Spleen (tissue), 11 donors: ENCODE measurements at regions not wholly inside any gene's neighbourhood (a gene's known extent, or its start where the extent isn't known, plus 50 kb on each side); places are given as distances from the start of the nearest gene placed in this dataset.

Source experiments
- DNase-seq: peaks from one replicate; pipeline ENCODE4 v3.0.0-alpha.2; 2020
- H3K27ac ChIP-seq, 8 donors: fragments of 200-600 bp; sonication (generic) in 7 of 8; 1 replicate in 4 of 8; 2 replicates in 4 of 8; pipeline versions ENCODE4 v1.5.0 to v1.8.0; 2016 to 2021; ENCODE audit warnings: inconsistent platforms in 4 of 8, mild to moderate bottlenecking in 4 of 8, moderate library complexity in 1 of 8
- H3K27me3 ChIP-seq, 7 donors: fragments of 200-600 bp; sonication (generic) in 6 of 7; replicated peaks in 1 of 7; 1 replicate in 4 of 7; 2 replicates in 3 of 7; pipeline versions ENCODE4 v1.5.0 to v1.8.0; 2016 to 2021; ENCODE audit warnings: inconsistent platforms in 3 of 7, mild to moderate bottlenecking in 1 of 7
- H3K36me3 ChIP-seq, 6 donors: fragments of 200-600 bp; sonication (generic) in 5 of 6; 1 replicate in 4 of 6; 2 replicates in 2 of 6; pipeline versions ENCODE4 v1.5.0 to v1.8.0; 2016 to 2021; ENCODE audit warnings: inconsistent platforms in 2 of 6
- H3K4me1 ChIP-seq, 6 donors: fragments of 200-600 bp; sonication (generic) in 5 of 6; 1 replicate in 3 of 6; 2 replicates in 3 of 6; pipeline versions ENCODE4 v1.5.0 to v1.8.0; 2016 to 2021; ENCODE audit warnings: inconsistent platforms in 3 of 6
- H3K4me3 ChIP-seq, 8 donors: fragments of 200-600 bp; sonication (generic) in 7 of 8; 1 replicate in 4 of 8; 2 replicates in 4 of 8; pipeline versions ENCODE4 v1.5.0 to v1.8.0; 2016 to 2021; ENCODE audit warnings: inconsistent platforms in 4 of 8, mild to moderate bottlenecking in 4 of 8, moderate library complexity in 2 of 8
- H3K9me3 ChIP-seq, 8 donors: fragments of 200-600 bp; sonication (generic) in 7 of 8; 1 replicate in 4 of 8; 2 replicates in 4 of 8; pipeline versions ENCODE4 v1.5.0 to v1.8.0; 2016 to 2021; ENCODE audit warnings: inconsistent platforms in 4 of 8
- POLR2A ChIP-seq, 3 donors: fragments of 450-650 bp; IDR thresholded peaks; one replicate each; pipeline ENCODE4 v1.5.1; 2017; ENCODE audit warnings: antibody characterized with exemption in 3 of 3, mild to moderate bottlenecking in 1 of 3
- POLR2AphosphoS5 ChIP-seq, 3 donors: sonication (generic); formaldehyde crosslinking; IDR thresholded peaks; one replicate each; pipeline ENCODE4 v1.5.1; 2017; ENCODE audit warnings: antibody characterized with exemption in 3 of 3
- WGBS, 5 donors: extraction: QIAGEN DNeasy Blood & Tissue Kit in 3 of 5; methylation state at CpG; one replicate each; pipeline versions ENCODE4 v1.1.5 to v1.1.7; 2013 to 2018; 5-methylcytosine and 5-hydroxymethylcytosine counted together
- intact Hi-C: fragments of 100-400 bp; cut with DNase I; formaldehyde crosslinking; loops from one replicate; pipeline ENCODE4 v1.15.0; 2023; ENCODE audit warnings: low total_unique reads
- TF ChIP-seq, protein P1 (sequence below), 11 experiments: fragments of 200-600 bp in 7 of 11; fragments of 450-650 bp in 4 of 11; sonication (generic) in 4 of 11; IDR thresholded peaks in 8 of 11; conservative IDR thresholded peaks in 3 of 11; 1 replicate in 7 of 11; 2 replicates in 4 of 11; pipeline versions ENCODE4 v1.4.0 to v1.8.0; 2016 to 2021; ENCODE audit warnings: antibody characterized with exemption in 11 of 11, inconsistent platforms in 4 of 11, mild to moderate bottlenecking in 1 of 11
- donor health status: healthy with polysubstance abuse.
- donor health status: DM: no; HTN: no; CAD: no; lungs with moderate emphysema.
- donor health status: DM: no; HTN: no; CAD: no.
- donor health status: Bipolar disorder and iron deficiency.
- donor health status: healthy.
- donor health status: DM: no; HTN: no; CAD: no.
- donor health status: DM: yes; HTN: yes; CAD: no.

DNA sequence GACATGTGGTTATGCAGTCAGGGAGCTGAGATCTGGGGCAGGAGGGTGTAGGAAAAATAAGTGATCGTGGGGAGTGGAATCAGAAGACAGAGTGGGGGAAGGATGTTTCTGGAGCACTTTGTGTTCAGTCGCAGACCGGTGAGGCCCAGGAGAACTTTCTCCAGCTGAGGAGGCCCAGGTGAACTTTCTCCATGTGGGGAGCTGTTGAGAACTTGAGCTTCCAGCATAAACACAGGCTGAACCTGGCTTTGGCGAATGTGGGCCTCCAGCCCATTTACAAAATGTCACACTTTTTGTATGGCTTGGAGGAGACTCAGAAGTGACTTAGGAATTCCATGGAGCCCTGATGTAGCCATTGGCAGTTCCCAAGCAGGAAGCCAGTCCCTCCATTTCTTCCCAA, 108.5 kb downstream of the VAPA start:
- WGBS, 5 donors: 87 to 95% (median 92%) methylated on average over 4 of the region's 4 CpGs
- H3K9me3 ChIP-seq: no peaks in the 10 kb centered on the region
- intact Hi-C loops: no loop called here

DNA sequence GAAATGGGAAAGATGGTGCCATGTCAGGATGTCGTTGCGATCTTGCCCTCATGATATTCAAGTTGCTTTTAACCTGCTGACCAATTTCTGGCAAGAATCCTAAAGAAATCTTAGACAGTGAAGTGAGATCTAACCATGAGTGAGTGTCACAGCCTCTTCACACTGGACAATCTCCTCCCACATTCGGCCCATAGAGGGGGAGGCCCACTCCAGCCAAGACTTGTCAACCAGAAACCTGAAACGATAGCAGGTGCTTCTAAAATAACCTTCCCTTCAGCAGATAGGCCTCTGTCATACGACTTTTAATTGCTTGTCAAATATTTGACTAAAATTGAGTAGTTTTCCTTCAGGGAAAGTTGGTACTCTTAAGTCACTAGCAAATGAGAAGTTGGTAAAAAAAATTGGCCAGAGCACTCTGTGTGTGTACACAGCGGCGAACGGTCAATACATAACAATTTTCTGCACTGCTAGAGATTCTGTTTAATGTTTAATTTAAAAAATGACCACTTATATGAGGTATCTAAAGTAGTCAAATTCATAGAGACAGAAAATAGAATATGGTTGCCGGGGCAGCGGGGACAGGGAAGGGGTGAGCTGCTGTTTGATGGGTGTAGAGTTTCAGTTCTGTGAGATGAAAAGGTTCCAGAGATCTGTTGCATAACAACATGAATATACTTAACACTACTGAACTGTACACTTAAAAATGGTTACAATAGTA, 110.2 kb downstream of the VAPA start:
- Histone ChIP-seq H3K4me3 (no peak overlapping the region), H3K27me3 (no peaks in the 10 kb centered on the region), H3K27ac (no peak overlapping the region), H3K4me1 (peaks cover 0 to 16% (median 1%) of the 10 kb centered on the region in 6 donors), H3K36me3 (no peaks in the 10 kb centered on the region), H3K9me3 (no peaks in the 10 kb centered on the region)
- DNase-seq: no peak
- 73 to 82% (median 75%) methylated on average over 10 of the region's 10 CpGs for WGBS, 5 donors
- TF ChIP-seq POLR2AphosphoS5 (IDR thresholded peaks at IDR 0.05): no peak
- TF ChIP-seq POLR2A (IDR thresholded peaks at IDR 0.05): no peak
- TF ChIP-seq, protein P1, sequence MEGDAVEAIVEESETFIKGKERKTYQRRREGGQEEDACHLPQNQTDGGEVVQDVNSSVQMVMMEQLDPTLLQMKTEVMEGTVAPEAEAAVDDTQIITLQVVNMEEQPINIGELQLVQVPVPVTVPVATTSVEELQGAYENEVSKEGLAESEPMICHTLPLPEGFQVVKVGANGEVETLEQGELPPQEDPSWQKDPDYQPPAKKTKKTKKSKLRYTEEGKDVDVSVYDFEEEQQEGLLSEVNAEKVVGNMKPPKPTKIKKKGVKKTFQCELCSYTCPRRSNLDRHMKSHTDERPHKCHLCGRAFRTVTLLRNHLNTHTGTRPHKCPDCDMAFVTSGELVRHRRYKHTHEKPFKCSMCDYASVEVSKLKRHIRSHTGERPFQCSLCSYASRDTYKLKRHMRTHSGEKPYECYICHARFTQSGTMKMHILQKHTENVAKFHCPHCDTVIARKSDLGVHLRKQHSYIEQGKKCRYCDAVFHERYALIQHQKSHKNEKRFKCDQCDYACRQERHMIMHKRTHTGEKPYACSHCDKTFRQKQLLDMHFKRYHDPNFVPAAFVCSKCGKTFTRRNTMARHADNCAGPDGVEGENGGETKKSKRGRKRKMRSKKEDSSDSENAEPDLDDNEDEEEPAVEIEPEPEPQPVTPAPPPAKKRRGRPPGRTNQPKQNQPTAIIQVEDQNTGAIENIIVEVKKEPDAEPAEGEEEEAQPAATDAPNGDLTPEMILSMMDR (IDR thresholded peaks at IDR 0.05 in 8 of 11, conservative IDR thresholded peaks at IDR 0.05 in 3 of 11): no peak
- intact Hi-C loops: no loop called here

More for the DNA sequence above, 108.5 kb downstream of the VAPA start:
- no peak overlapping the region for H3K4me3 ChIP-seq
- no peak overlapping the region for H3K27ac ChIP-seq
- no peak for DNase-seq
- no peaks in the 10 kb centered on the region for H3K36me3 ChIP-seq
- H3K27me3 ChIP-seq: no peaks in the 10 kb centered on the region
- peaks cover 0 to 19% (median 2%) of the 10 kb centered on the region in 6 donors for H3K4me1 ChIP-seq
- TF ChIP-seq POLR2AphosphoS5 (IDR thresholded peaks at IDR 0.05): no peak
- TF ChIP-seq, protein P1 (IDR thresholded peaks at IDR 0.05 in 8 of 11, conservative IDR thresholded peaks at IDR 0.05 in 3 of 11): no peak
- TF ChIP-seq POLR2A (IDR thresholded peaks at IDR 0.05): no peak

DNA sequence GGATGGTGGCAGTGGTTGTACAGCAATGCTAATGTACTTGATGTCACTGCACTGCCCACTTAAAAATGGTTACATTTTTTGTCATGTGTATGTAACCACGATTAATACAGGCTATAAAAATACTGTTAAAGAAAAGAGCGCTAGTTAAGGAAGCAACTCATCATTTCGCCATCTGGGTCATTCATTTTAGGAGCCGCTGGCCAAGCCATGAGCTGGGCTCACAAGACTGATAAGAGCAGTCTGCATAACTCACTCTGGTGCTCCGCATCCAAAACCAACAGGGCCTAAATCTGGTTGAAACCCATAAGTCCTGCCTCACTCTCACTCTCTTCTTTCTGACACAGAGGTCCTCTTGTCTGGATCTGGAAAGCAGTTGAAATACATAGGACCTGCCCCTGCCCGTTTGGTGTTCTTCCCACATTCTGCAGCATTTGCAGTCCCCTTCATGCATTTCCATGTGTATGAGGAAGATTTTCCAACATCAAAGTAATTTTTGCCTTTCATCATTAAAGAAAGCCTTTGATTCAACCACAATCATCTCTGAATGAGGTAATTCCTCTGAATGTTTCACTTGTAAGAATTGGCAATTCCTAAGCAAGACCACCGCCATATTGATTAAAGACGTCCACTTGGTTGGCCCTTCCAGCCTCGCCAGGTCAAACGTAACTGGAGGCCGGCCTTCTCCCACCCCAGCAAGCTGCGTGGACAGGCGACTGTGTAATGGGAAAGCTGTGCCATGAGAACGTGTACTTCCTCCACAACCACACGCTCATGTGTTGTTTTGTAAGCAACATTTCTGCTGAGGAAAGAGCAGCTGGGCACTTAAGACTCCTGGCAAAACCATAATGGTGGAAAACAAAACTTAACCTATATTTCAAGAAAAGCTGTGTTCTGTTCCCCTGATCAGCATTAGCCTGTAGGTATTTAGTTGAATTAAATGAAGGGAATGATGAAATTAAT, 112.2 kb downstream of the VAPA start:
- H3K27me3 ChIP-seq: no peaks in the 10 kb centered on the region

More for the DNA sequence above, 112.2 kb downstream of the VAPA start:
- intact Hi-C loops: no loop called here
- TF ChIP-seq POLR2AphosphoS5 (IDR thresholded peaks at IDR 0.05) (no peak), POLR2A (IDR thresholded peaks at IDR 0.05) (no peak)
- TF ChIP-seq, protein P1 (IDR thresholded peaks at IDR 0.05 in 8 of 11, conservative IDR thresholded peaks at IDR 0.05 in 3 of 11): no peak
- no peaks in the 10 kb centered on the region for H3K4me1 ChIP-seq
- no peak for DNase-seq
- no peak overlapping the region for H3K27ac ChIP-seq
- no peak overlapping the region for H3K4me3 ChIP-seq
- WGBS, 5 donors: 83 to 90% (median 89%) methylated on average over 15 of the region's 15 CpGs
- no peaks in the 10 kb centered on the region for H3K36me3 ChIP-seq
- H3K9me3 ChIP-seq: no peaks in the 10 kb centered on the region
